HAP-1 (cell line): ENCODE measurements at regions not wholly inside any gene's neighbourhood (a gene's known extent, or its start where the extent isn't known, plus 50 kb on each side); places are given as distances from the start of the nearest gene placed in this dataset.
"Not testable (repeated sequence)": the region's sequence is repeated elsewhere in the genome, so short reads cannot be mapped to it uniquely, and the experiment has no call there.

Source experiments
- DNase-seq, 2 experiments: peaks; one replicate each; pipeline ENCODE4 v3.0.0-alpha.2; 2016 to 2020; ENCODE audit warnings: low spot score in 2 of 2
- H3K27me3 ChIP-seq: fragments of 250-450 bp; sonication (Bioruptor Pico); 2 replicates; pipeline ENCODE4 v1.5.1; 2020; ENCODE audit warnings: low read depth, mild to moderate bottlenecking, moderate library complexity
- H3K36me3 ChIP-seq: fragments of 250-450 bp; sonication (Bioruptor Pico); replicated peaks from 2 replicates; pipeline ENCODE4 v1.5.1; 2020; ENCODE audit warnings: mild to moderate bottlenecking
- H3K4me1 ChIP-seq: fragments of 250-450 bp; sonication (Bioruptor Pico); 2 replicates; pipeline ENCODE4 v1.5.1; 2020; ENCODE audit warnings: mild to moderate bottlenecking
- H3K4me3 ChIP-seq: fragments of 250-450 bp; sonication (Bioruptor Pico); 2 replicates; pipeline ENCODE4 v1.5.1; 2020; ENCODE audit warnings: mild to moderate bottlenecking, moderate library complexity
- H3K9me3 ChIP-seq: fragments of 250-450 bp; sonication (Bioruptor Pico); 2 replicates; pipeline ENCODE4 v1.5.1; 2020; ENCODE audit warnings: mild to moderate bottlenecking, moderate library complexity
- in situ Hi-C: fragments of 300-500 bp; cut with MboI; formaldehyde crosslinking; loops from 3 replicates; pipeline ENCODE4 v1.14.3; 2020; ENCODE audit warnings: low sequenced_read_pairs, inconsistent platforms, mixed read lengths

GRCh38 chr16:85531516-85531915, 81.6 kb upstream of the GSE1 start:
- in situ Hi-C loops, result no loop called here
- Histone ChIP-seq H3K27me3 (no peaks in the 10 kb centered on the region), H3K4me1 (no peaks in the 10 kb centered on the region), H3K4me3 (no peak overlapping the region), H3K9me3 (no peaks in the 10 kb centered on the region), H3K36me3 (no peaks in the 10 kb centered on the region)
- no peak for DNase-seq

- no peaks in the 10 kb centered on the region for H3K9me3 ChIP-seq
- no peak for DNase-seq
- H3K36me3 ChIP-seq, result no peaks in the 10 kb centered on the region
- no peaks in the 10 kb centered on the region for H3K4me1 ChIP-seq
- H3K27me3 ChIP-seq, result no peaks in the 10 kb centered on the region
- no peak overlapping the region for H3K4me3 ChIP-seq
- in situ Hi-C loops, result no loop called here
These were observed 81.0 kb upstream of the GSE1 start for GRCh38 chr16:85532147-85532546.

GRCh38 chr16:85533593-85533992, 79.5 kb upstream of the GSE1 start:
- DNase-seq, in situ Hi-C loops: not testable (repeated sequence)

GRCh38 chr16:85534536-85535351, 78.4 kb upstream of the GSE1 start:
- H3K36me3 ChIP-seq, result no peaks in the 10 kb centered on the region
- no peak overlapping the region for H3K4me3 ChIP-seq
- DNase-seq, result no peak
- H3K9me3 ChIP-seq, result peaks cover 5% of the 10 kb centered on the region
- H3K27me3 ChIP-seq, result no peaks in the 10 kb centered on the region
- in situ Hi-C loops, result no loop called here
- H3K4me1 ChIP-seq, result no peaks in the 10 kb centered on the region

More at GRCh38 chr16:85533593-85533992, 79.5 kb upstream of the GSE1 start:
- not testable (repeated sequence) for H3K4me1 ChIP-seq, H3K9me3 ChIP-seq, H3K36me3 ChIP-seq, H3K27me3 ChIP-seq, H3K4me3 ChIP-seq

GRCh38 chr16:85535352-85536072, 77.6 kb upstream of the GSE1 start:
- H3K27me3 ChIP-seq, result no peaks in the 10 kb centered on the region
- no peak overlapping the region for H3K4me3 ChIP-seq
- H3K9me3 ChIP-seq, result peaks cover 5% of the 10 kb centered on the region
- H3K4me1 ChIP-seq, result no peaks in the 10 kb centered on the region
- H3K36me3 ChIP-seq, result no peaks in the 10 kb centered on the region
- DNase-seq, result no peak
- in situ Hi-C loops, result no loop called here

- Histone ChIP-seq H3K36me3 (no peaks in the 10 kb centered on the region), H3K4me1 (no peaks in the 10 kb centered on the region), H3K27me3 (no peaks in the 10 kb centered on the region), H3K4me3 (no peak overlapping the region), H3K9me3 (peaks cover 5% of the 10 kb centered on the region)
- DNase-seq, result no peak
- in situ Hi-C loops, result no loop called here
These were observed 77.1 kb upstream of the GSE1 start for GRCh38 chr16:85536073-85536410.

GRCh38 chr16:85536411-85537330, 76.5 kb upstream of the GSE1 start:
- no peaks in the 10 kb centered on the region for H3K36me3 ChIP-seq
- peaks cover 1% of the 10 kb centered on the region for H3K4me1 ChIP-seq
- in situ Hi-C loops, result no loop called here
- H3K27me3 ChIP-seq, result no peaks in the 10 kb centered on the region
- no peak for DNase-seq
- H3K9me3 ChIP-seq, result peaks cover 5% of the 10 kb centered on the region
- no peak overlapping the region for H3K4me3 ChIP-seq

GRCh38 chr16:85537331-85537788, 75.8 kb upstream of the GSE1 start:
- no peaks in the 10 kb centered on the region for H3K27me3 ChIP-seq
- in situ Hi-C loops, result no loop called here
- H3K9me3 ChIP-seq, result peaks cover 5% of the 10 kb centered on the region
- no peak for DNase-seq
- no peak overlapping the region for H3K4me3 ChIP-seq
- H3K4me1 ChIP-seq, result peaks cover 6% of the 10 kb centered on the region
- H3K36me3 ChIP-seq, result no peaks in the 10 kb centered on the region

GRCh38 chr16:85537795-85538401, 75.2 kb upstream of the GSE1 start:
- H3K36me3 ChIP-seq, result no peaks in the 10 kb centered on the region
- H3K4me1 ChIP-seq, result peaks cover 6% of the 10 kb centered on the region
- DNase-seq, result no peak
- no peaks in the 10 kb centered on the region for H3K27me3 ChIP-seq
- H3K4me3 ChIP-seq, result no peak overlapping the region
- H3K9me3 ChIP-seq, result peaks cover 5% of the 10 kb centered on the region
- in situ Hi-C loops, result no loop called here

- Histone ChIP-seq H3K36me3 (no peaks in the 10 kb centered on the region), H3K27me3 (no peaks in the 10 kb centered on the region), H3K4me1 (peaks cover 6% of the 10 kb centered on the region), H3K9me3 (peaks cover 5% of the 10 kb centered on the region), H3K4me3 (no peak overlapping the region)
- no peak for DNase-seq
- in situ Hi-C loops, result no loop called here
These were observed 74.0 kb upstream of the GSE1 start for GRCh38 chr16:85539084-85539483.

GRCh38 chr16:85539629-85540291, 73.4 kb upstream of the GSE1 start:
- peaks cover 6% of the 10 kb centered on the region for H3K4me1 ChIP-seq
- H3K36me3 ChIP-seq, result no peaks in the 10 kb centered on the region
- H3K9me3 ChIP-seq, result peaks cover 5% of the 10 kb centered on the region
- no peak for DNase-seq
- H3K4me3 ChIP-seq, result no peak overlapping the region
- H3K27me3 ChIP-seq, result no peaks in the 10 kb centered on the region
- in situ Hi-C loops, result no loop called here

- Histone ChIP-seq H3K4me3 (no peak overlapping the region), H3K9me3 (peaks cover 5% of the 10 kb centered on the region), H3K27me3 (no peaks in the 10 kb centered on the region), H3K36me3 (no peaks in the 10 kb centered on the region), H3K4me1 (peaks cover 6% of the 10 kb centered on the region)
- in situ Hi-C loops, result no loop called here
- no peak for DNase-seq
These were observed 71.9 kb upstream of the GSE1 start for GRCh38 chr16:85541181-85541580.

GRCh38 chr16:85541619-85541979, 71.5 kb upstream of the GSE1 start:
- Histone ChIP-seq H3K9me3 (peaks cover 5% of the 10 kb centered on the region), H3K36me3 (no peaks in the 10 kb centered on the region), H3K27me3 (no peaks in the 10 kb centered on the region), H3K4me3 (no peak overlapping the region), H3K4me1 (peaks cover 6% of the 10 kb centered on the region)
- no peak for DNase-seq
- in situ Hi-C loops, result no loop called here
